HG03442 (cell line): ENCODE measurements at regions not wholly inside any gene's neighbourhood (a gene's known extent, or its start where the extent isn't known, plus 50 kb on each side); places are given as distances from the start of the nearest gene placed in this dataset.

ENCODE experiments used
- ATAC-seq: cut with Tn5 transposase; IDR thresholded peaks from one replicate; pipeline ENCODE4 v1.9.1; 2021; ENCODE audit warnings: mild to moderate bottlenecking, moderate library complexity; ENCODE audit not compliant: unreplicated experiment

DNA sequence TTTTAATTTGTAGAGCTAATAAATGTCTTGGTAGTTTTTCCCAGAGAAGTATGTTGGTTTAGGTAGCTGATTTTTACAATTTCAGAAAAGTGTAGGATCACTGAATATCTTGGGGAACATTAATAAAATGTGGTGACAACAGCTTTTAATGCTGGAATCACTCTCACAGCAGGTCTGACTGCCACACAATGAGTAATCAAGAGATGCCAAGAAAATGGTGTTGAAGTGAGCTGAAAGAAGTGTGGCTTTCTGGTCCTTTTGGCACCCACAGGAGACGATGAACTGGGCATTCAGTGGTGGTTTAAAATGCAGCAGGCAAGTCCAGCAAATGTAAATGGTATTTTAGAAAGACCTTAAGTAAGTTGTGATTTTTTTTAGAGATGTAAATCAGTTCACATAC, 175.8 kb downstream of the CBLN2 start:
- no peak for ATAC-seq

DNA sequence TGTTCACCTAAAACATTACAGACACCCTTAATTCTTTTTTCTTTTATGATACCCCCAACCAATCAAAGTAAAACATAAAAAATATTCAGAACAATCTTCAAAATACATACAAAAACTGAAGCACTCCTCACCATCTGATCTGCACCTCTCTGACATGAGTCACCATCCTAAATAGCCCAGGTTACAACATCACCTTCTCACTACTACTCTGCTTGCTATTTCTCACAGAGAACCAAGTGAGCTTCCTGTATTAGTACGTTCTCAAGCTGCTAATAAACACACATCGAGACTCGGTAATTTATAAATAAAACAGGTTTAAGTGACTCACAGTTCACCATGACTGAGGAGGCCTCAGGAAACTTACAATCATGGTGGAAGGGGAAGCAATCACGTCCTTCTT, 183.5 kb downstream of the CBLN2 start:
- ATAC-seq: no peak

DNA sequence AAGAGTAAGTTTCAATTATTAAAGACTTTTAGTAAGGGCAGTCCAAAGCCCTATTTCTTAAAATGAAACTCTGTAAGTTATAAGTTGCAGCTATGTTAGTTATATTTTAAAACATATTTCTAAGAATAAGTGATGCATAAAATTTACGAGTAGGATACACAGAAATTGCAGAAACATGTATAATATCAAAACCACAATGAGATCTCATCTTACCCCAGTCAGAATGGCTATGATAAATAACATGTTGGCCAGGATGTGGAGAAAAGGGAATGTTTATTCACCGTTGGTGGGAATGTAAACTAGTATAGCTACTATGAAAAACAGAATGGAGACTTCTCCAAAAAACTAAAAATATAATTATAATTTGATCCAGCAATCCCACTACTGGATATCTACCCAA, 201.2 kb downstream of the CBLN2 start:
- no peak for ATAC-seq

DNA sequence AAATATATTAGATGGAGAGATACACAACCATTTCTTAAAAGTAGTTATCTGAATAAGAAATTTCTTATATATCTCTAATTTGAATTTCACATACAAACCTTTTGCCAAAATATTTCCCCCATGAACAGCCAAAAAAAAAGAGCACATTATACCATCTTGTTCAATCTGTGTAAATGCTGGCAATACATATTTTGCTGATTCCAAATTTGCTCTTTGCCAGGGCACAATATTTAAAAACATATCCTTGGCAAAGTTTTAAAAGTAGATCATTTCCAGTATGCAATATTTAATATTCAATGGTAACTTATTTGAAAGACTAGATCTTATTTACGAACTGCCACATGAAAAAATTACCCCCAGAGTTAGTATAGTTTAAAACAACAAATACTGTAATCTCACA, 204.2 kb downstream of the CBLN2 start:
- ATAC-seq: no peak

DNA sequence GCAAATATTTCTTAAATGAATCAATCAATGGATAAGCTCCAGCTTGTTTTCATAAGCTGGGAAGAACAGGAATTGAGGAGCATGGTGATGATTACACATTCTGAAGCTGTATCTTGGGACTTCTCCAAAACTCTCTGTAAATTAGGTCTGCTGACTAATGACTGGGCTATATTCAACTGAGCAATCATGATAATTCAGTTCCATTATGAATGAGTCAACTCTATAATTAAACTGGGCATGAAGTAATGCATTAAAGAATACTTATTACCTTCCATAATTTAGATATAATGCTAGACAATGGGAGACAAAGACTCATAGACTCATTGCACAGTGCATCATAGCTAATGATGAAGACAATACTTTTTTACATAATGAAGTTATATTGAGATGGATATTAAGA, 207.4 kb downstream of the CBLN2 start:
- no peak for ATAC-seq

DNA sequence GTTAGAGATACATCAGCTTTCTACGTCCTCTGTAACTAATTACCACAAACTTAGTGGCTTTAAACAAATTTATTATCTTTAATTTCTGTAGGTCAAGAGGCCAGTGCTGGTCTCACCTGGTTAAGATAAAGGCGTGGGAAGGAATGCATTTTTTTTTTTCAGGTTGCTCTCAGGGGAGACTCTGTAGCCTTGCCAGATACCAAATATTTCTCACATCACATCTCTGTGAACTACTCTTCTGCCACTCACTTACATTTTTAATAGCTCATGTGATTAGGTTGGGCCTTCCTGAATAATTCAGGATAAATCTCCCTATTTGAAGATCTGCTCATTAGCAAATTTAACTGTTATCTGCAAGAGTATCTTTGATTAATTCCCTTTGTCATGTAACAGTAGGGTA, 214.6 kb downstream of the CBLN2 start:
- no peak for ATAC-seq

DNA sequence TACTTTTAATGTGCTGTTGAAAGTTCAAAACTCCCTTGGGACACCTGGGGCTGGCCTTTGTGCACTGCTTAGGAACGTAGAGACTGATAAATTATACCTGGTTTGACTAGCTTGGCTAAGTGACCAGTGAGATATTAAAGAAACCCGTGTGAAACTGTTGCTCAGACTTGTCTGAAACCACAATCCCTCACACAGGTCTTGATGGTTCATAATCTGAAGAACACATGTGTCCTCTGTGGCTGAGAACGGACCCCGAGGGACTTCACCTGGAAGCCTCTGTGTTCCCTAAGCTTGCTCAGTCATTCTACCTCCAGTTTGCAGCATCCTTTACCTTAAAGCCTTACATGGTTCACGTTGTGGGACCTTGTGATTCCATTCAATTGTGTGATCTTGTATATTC, 218.8 kb downstream of the CBLN2 start:
- no peak for ATAC-seq

DNA sequence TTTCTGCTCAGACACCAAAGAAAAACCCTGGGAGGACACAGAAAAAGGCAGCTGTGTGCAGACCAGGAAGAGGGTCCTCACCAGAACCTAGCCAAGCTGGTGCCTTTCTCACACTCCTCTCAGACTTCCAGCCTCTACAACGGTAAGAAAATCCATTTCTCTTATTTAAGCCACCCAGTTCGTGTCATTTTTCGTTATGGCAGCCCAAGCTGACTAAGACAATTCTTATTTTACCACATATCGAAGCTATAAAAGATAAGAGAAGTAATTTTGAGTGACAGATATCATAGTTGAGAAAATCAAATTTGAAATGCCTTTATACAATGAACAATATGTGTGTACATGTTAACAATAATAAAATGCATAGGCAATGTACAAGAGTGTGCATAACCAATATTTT, 219.5 kb downstream of the CBLN2 start:
- no peak for ATAC-seq

DNA sequence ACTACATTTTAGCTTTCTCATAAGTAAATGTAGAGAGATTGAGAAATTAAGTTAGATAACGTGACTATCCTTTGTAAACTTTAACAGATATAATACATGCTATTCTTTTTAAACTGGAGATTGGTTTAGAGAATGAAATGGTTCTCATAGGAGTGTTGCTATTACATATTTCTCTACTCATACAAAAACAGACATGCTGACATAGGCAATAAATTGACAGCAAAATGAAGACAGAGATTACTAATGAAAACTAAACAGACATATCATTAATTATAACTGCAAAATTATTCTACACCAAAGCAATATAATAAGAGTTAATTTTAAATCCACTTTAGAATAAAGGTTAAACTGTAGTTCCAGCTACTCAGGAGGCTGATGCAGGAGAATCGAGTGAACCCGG, 227.6 kb downstream of the CBLN2 start:
- no peak for ATAC-seq

DNA sequence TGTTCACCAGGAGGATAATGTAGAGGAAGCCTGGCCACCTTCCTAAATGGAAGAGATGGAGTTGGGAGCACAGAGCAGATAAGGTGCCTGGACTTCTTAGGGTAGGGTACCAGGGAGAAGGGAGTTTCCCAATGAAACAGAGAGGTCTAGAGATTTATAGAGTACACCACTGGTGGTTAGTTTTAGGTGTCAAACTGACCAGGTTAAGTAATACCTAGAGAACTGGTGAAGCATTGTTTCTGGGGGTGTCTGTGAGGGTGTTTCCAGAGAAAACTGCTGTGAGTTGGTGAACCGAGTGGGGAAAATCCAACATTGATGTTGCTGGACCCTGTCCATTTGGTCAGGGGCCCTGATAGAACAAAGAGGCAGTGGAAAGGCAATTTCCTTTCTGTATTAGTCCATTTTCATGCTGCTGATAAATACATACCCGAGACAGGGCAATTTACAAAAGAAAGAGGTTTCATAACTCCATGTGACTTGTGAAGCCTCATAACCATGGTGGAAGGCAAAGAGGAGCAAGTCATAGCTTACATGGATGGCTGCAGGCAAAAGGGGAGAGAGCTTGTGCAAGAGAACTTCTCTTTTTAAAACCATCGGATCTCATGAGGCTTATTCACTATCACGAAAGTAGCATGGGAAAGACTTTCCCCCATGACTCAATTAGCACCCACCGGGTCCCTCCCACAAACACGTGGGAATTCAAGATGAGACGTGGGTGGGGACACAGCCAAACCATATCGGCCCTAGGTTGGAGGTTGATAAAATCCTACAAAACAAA, 260.8 kb downstream of the CBLN2 start:
- ATAC-seq: no peak

DNA sequence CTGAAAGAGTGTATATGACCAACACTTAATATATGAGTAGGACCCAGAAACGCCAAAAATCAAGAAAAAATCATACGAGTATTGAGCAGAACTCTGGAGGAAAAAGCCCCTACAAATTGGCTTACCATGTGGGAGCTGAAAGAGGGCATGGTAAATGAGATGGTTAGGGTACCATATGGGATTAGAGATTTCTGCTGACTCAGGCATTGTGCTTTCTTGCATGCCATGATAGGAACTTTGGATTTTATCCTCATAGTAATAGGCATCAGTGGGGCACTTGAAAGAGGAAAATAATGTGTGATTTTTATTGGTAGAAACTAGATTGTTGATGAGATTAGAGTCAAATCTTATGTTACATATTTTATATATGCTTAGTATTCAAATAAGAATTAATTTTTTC, 271.1 kb downstream of the CBLN2 start:
- ATAC-seq: no peak

DNA sequence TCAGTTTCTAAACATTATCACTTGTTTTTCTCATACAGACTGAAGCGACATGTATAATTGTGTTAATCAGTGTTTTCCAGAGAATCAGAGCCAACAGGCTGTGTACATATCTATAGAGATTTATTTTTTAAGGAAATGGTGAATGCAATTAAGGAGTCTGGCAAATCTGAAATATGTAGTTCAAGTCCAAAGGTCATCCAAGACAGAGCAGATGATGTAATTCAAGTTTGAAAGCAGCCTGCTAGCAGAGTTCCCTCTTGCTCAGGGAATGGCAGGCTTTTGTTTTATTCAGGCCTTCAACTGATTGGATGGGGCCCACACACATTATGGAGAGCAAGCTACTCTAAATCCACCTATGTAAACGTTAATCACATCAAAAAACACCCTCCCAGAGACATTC, 282.6 kb downstream of the CBLN2 start:
- no peak for ATAC-seq

DNA sequence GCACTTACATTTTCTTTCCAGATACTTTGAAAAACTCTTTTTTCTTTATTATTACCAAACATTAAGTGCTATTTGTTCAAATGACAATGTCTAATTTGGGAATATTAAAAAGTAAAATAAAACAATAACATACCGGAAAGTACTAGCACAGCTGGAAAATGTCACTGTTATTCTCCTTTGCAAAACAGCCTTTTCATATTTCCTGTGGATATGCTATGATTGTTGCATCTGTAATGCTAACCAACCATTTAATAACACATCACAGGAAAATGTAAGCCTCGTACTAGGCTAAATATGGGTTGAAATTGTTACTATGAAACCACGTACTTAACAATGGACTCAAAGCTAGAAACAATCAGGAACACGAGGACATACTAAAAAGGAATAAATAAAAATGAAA, 298.1 kb downstream of the CBLN2 start:
- ATAC-seq: no peak

DNA sequence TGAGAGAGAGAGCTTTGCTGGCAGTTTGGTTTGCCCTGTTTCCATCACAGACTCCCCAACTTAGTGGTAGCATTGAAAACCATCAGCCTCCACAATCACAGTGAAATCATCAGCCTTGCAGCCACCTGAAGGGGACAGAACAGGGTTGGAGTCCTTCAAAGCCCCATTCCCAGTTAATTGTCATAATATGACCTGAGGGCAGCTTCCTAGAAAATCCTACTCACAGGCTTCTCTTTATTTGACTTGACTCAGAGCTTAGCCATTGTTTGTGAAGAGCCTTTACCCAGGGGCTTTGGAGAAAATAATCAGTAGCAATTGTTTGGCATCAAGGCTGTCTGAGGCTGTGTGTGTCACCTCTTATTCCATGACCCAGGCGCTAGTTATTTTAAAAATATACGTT, 308.7 kb downstream of the CBLN2 start:
- ATAC-seq: no peak

DNA sequence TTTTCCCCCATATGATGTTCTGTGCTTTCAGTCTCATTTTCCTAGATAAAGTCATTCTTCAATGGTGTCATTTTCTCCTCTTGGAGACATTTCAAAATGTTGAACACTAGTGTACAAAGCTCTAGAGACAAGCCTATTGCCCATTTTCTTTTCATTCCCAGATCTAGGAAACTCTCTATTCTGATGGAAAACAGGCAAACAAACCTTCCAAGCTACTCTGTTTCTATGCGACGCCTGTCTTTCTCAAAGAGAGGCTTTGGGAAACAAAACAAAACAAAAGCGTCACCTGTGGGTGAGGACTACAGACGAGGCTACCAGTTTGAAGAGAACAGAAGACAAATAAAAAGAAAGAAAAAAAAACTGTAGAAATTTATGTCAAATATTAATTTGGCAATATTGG, 311.0 kb downstream of the CBLN2 start:
- ATAC-seq: no peak

DNA sequence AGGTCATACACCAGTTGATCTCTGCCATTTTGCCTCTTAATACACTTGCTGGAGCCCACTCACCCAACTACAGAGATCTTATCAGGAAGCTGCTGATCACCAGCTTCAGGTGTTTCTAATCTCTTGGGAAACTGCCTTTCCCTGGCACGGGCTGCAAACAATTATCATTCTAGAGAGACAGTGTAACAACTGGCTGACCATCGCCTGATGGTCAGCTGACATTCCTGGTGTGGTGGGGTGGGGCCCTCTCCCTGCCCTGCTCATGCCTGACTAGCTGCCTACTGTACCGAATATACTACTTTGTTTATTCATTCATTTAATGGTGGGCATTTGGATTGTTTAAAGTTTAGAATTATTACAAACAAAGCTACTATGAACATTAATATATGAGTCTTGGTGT, 311.5 kb downstream of the CBLN2 start:
- ATAC-seq: no peak

DNA sequence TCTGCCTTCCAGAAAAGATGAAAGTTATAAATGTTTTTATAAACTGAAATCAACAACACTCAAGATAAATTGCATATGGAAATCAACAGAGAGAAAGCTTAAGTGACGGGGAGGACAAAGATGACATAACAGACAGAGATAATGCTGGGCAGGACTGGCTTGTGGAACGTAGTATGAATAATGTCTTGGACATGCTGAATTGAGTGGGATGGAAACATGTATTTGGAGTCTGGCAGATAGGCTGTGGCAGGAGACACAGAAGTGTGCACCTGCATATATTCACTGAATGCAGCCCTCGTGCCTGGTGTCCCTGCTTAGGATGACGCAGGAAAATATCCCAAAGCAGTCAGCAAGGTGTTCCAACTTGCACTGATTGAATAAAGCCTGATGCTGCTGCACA, 318.2 kb downstream of the CBLN2 start:
- no peak for ATAC-seq

DNA sequence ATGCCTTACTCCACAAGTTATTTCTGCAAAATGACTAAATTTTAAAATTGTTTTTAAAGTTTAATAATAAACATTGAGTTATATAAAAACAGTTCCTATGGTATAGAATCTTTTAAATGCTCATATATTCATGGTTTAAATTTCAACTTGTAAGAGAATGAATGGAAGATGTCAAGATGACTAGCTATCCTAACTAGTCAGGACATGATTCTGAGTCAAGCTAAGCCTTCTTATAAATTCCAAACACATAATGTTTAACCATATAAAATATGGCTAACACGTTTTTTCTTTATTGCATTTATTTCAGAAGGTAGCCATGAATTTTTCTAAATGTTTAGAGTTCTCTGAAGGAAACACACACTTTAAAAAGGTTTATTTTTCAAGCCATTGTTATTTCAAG, 320.4 kb downstream of the CBLN2 start:
- ATAC-seq: no peak

DNA sequence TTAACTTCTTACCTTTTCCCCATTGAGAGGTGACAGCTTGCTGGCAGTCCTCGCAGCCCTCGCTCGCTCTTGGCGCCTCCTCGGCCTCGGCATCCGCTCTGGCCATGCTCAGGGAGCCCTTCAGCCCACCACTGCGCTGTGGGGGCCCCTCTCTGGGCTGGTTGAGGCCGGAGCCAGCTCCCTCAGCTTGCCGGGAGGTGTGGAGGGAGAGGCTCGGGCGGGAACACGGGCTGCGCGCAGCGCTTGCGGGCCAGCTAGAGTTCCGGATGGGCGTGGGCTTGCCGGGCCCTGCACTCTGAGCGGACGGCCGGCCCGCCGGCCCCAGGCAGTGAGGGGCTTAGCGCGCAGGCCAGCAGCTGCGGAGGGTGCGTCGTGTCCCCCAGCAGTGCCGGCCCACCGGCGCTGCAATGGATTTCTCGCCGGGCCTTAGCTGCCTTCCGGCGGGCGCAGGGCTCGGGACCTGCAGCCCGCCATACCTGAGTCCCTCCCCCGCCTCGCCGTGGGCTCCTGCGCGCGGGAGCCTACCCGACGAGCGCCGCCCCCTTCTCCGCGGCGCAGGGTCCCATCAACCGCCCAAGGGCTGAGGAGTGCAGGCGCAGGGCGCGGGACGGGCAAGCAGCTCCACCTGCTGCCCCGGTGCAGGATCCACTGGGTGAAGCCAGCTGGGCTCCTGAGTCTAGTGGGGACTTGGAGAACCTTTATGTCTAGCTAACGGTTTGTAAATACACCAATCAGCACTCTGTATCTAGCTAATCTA, 335.0 kb downstream of the CBLN2 start:
- ATAC-seq: no peak

DNA sequence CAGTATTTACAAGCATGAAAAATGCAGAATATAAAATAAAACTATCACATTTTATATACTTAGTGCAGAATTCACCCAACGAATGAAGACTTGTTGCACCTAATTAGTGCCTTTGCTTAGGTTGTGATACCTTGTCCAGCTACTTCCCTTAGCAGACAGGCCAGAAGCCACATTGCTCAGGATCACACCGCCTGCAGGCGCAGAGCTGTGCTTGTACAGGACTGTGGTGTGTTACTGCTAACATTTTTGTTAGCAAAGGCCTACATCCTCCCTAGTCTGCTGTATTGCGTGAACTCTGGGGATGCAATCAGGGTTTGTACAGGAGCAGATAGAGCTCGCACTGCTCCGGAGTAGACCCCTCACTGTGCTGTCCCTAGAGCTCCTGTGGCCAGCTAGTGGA, 336.9 kb downstream of the CBLN2 start:
- ATAC-seq: no peak

DNA sequence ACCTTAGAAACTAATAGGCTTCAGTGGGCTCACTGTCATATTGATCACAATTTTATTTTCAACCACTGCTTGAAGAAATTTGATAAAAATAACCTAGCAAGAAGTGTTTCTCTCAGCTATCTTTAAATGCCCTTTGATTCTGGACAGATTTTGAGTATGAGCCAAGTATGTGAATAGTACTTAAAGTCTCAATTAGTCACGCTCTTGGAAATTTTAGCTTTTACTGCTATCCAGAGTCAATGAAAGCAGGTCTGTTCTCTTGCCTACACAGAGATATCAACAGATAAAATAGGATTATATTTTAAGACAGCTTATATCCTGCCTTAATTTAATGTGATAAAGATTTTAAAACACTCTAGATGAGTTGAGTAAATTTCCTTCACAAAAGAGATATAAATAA, 337.3 kb downstream of the CBLN2 start:
- ATAC-seq: no peak

DNA sequence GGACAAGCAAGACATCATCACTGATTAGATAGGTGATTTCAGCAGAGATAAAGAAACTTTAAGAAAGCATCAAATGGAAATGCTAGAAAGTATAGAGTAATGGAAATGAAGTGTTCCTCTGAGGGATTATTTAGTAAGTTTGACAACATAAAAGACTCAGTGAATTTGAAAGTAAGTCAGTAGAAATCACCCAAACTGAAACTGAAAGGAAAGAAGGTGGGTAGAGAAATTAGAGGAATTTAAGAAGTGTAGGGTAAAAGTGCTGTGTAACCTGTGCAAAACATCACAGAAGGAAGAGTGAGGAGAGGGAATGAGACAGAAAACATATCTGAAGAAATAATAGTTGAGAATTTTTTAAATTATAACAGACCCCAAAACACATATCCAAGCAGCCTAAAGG, 343.1 kb downstream of the CBLN2 start:
- no peak for ATAC-seq

DNA sequence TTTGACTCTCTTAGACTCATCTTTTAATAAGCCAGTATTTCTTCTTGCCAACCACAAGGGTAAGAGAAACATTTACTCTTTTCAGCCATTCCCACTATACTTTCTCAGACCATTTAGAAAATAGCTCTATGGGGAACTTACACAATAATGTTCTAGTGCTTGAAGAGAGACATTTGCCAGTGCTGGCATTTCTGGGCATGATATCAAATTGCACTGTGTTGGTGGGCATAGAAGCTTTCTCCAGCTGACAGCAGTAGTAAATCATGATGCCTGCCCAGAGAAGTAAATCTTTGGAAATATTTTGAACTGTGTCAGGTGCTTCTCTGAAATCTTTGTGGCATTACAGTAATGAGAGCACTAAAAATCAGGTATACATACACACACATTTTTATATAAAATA, 346.6 kb downstream of the CBLN2 start:
- no peak for ATAC-seq
